ENCODE measurements at regions not wholly inside any gene's neighbourhood (a gene's known extent, or its start where the extent isn't known, plus 50 kb on each side); places are given as distances from the start of the nearest gene placed in this dataset.

GRCh38 chr5:18420711-18421110 lies 786.5 kb downstream of the TAF11L14 start:
- Histone ChIP-seq H3K4me3 (replicated peaks in 1 of 3; ENCODE audit: low read depth in 2 of 3, low read length in 3 of 3) (no peak overlapping the region), H3K36me3 (replicated peaks in 1 of 2; ENCODE audit: control insufficient read depth in 1 of 2, insufficient read depth in 2 of 2, low read length in 2 of 2) (no peaks in the 10 kb centered on the region), H4K20me1 (ENCODE audit: insufficient read depth, low read length) (no peaks in the 10 kb centered on the region), H3K4me2 (replicated peaks; ENCODE audit: extremely low read depth, low read length, poor library complexity, severe bottlenecking) (no peak overlapping the region), H3K27ac (ENCODE audit: low read depth in 1 of 2, low read length in 2 of 2) (no peak overlapping the region), H3K79me2 (ENCODE audit: insufficient read depth, low read length) (no peaks in the 10 kb centered on the region), H3K9me3 (replicated peaks in 1 of 2; ENCODE audit: control insufficient read depth in 1 of 2, insufficient read depth in 1 of 2, low read length in 2 of 2) (no peaks in the 10 kb centered on the region), H2AFZ (ENCODE audit: insufficient read depth, low read depth, low read length, poor library complexity, severe bottlenecking) (no peak overlapping the region), H3K9ac (ENCODE audit: insufficient read depth, low read length, poor library complexity, severe bottlenecking) (no peak overlapping the region), H3K27me3 (ENCODE audit: control insufficient read depth in 2 of 2, insufficient read depth in 2 of 2, low read length in 2 of 2) (no peaks in the 10 kb centered on the region), H3K4me1 (ENCODE audit: control insufficient read depth in 1 of 2, insufficient read depth in 2 of 2, low read length in 2 of 2) (no peaks in the 10 kb centered on the region)
- Mint-ChIP-seq H3K4me3 (no peak overlapping the region), H3K4me1 (no peaks in the 10 kb centered on the region), H3K9me3 (peaks cover 0 to 6% (median 5%) of the 10 kb centered on the region in 7 donors), H3K27ac (no peak overlapping the region), H3K27me3 (ENCODE audit: low read depth in 3 of 3) (peaks cover 0 to 2% (median 0%) of the 10 kb centered on the region in 3 donors), H3K36me3 (no peaks in the 10 kb centered on the region)
- no peak for TF ChIP-seq CTCF (IDR thresholded peaks at IDR 0.05)
- DNase-seq: no peak
- no CpG with 5 or more reads among the region's 1 CpG for WGBS (ENCODE audit: insufficient coverage)
- intact Hi-C loops (cut with micrococcal nuclease): no loop called here

GRCh38 chr5:18433336-18433735 lies 799.1 kb downstream of the TAF11L14 start:
- Mint-ChIP-seq H3K27ac (no peak overlapping the region), H3K4me3 (no peak overlapping the region), H3K4me1 (no peaks in the 10 kb centered on the region), H3K36me3 (no peaks in the 10 kb centered on the region), H3K27me3 (ENCODE audit: low read depth in 3 of 3) (no peaks in the 10 kb centered on the region), H3K9me3 (peaks cover 0 to 12% (median 4%) of the 10 kb centered on the region in 7 donors)
- Histone ChIP-seq H3K27me3 (ENCODE audit: control insufficient read depth in 2 of 2, insufficient read depth in 2 of 2, low read length in 2 of 2) (no peaks in the 10 kb centered on the region), H3K4me1 (ENCODE audit: control insufficient read depth in 1 of 2, insufficient read depth in 2 of 2, low read length in 2 of 2) (no peaks in the 10 kb centered on the region), H2AFZ (ENCODE audit: insufficient read depth, low read depth, low read length, poor library complexity, severe bottlenecking) (no peak overlapping the region), H3K9ac (ENCODE audit: insufficient read depth, low read length, poor library complexity, severe bottlenecking) (no peak overlapping the region), H3K79me2 (ENCODE audit: insufficient read depth, low read length) (no peaks in the 10 kb centered on the region), H3K9me3 (replicated peaks in 1 of 2; ENCODE audit: control insufficient read depth in 1 of 2, insufficient read depth in 1 of 2, low read length in 2 of 2) (peaks cover 5 to 9% of the 10 kb centered on the region in 2 donors), H3K4me2 (replicated peaks; ENCODE audit: extremely low read depth, low read length, poor library complexity, severe bottlenecking) (no peak overlapping the region), H3K36me3 (replicated peaks in 1 of 2; ENCODE audit: control insufficient read depth in 1 of 2, insufficient read depth in 2 of 2, low read length in 2 of 2) (no peaks in the 10 kb centered on the region), H3K27ac (ENCODE audit: low read depth in 1 of 2, low read length in 2 of 2) (no peak overlapping the region), H3K4me3 (replicated peaks in 1 of 3; ENCODE audit: low read depth in 2 of 3, low read length in 3 of 3) (no peak overlapping the region), H4K20me1 (ENCODE audit: insufficient read depth, low read length) (no peaks in the 10 kb centered on the region)
- TF ChIP-seq CTCF (IDR thresholded peaks at IDR 0.05): no peak
- DNase-seq: no peak
- intact Hi-C loops (cut with micrococcal nuclease): no loop called here

Measured in CD14-positive monocyte (primary cell).